T1000 (cell line): ENCODE measurements at regions not wholly inside any gene's neighbourhood (a gene's known extent, or its start where the extent isn't known, plus 50 kb on each side); places are given as distances from the start of the nearest gene placed in this dataset.
A peak's percentile ranks its signal among the peaks of the same experiment; 100 is the strongest.

Experiments
- DNase-seq: peaks from one replicate; lab custom pipeline; 2025; ENCODE audit warnings: mixed read lengths; lab: John Stamatoyannopoulos, UW

GRCh38 chr5:155839251-155840037 lies 487.5 kb upstream of the SGCD start:
- DNase-seq, result no peak

- DNase-seq, result no peak
These were observed 482.4 kb upstream of the SGCD start for GRCh38 chr5:155844542-155844941.

- no peak for DNase-seq
These were observed 476.6 kb upstream of the SGCD start for GRCh38 chr5:155850370-155850769.

GRCh38 chr5:155866971-155867370 lies 460.0 kb upstream of the SGCD start:
- DNase-seq, result no peak

- DNase-seq, result no peak
These were observed 459.4 kb upstream of the SGCD start for GRCh38 chr5:155867522-155868088.

GRCh38 chr5:155870636-155871035 lies 456.3 kb upstream of the SGCD start:
- DNase-seq, result no peak

GRCh38 chr5:155871623-155872022 lies 455.3 kb upstream of the SGCD start:
- DNase-seq, result no peak

- DNase-seq, result peak; percentile 3
These were observed 454.2 kb upstream of the SGCD start for GRCh38 chr5:155872629-155873220.

- DNase-seq, result no peak
These were observed 447.9 kb upstream of the SGCD start for GRCh38 chr5:155878991-155879575.

GRCh38 chr5:155884041-155884440 lies 442.9 kb upstream of the SGCD start:
- no peak for DNase-seq

GRCh38 chr5:155885199-155885598 lies 441.8 kb upstream of the SGCD start:
- no peak for DNase-seq

GRCh38 chr5:155886311-155887031 lies 440.5 kb upstream of the SGCD start:
- DNase-seq, result no peak

GRCh38 chr5:155895484-155895883 lies 431.5 kb upstream of the SGCD start:
- DNase-seq, result no peak

- no peak for DNase-seq
These were observed 429.2 kb upstream of the SGCD start for GRCh38 chr5:155897761-155898160.

- no peak for DNase-seq
These were observed 428.7 kb upstream of the SGCD start for GRCh38 chr5:155898284-155898683.

- no peak for DNase-seq
These were observed 423.2 kb upstream of the SGCD start for GRCh38 chr5:155903791-155904190.

- DNase-seq, result no peak
These were observed 421.6 kb upstream of the SGCD start for GRCh38 chr5:155905364-155905763.

- DNase-seq, result no peak
These were observed 420.9 kb upstream of the SGCD start for GRCh38 chr5:155906046-155906445.

GRCh38 chr5:155908543-155908942 lies 418.4 kb upstream of the SGCD start:
- DNase-seq, result no peak

GRCh38 chr5:155912291-155912690 lies 414.7 kb upstream of the SGCD start:
- no peak for DNase-seq

- no peak for DNase-seq
These were observed 412.2 kb upstream of the SGCD start for GRCh38 chr5:155914766-155915165.

- DNase-seq, result no peak
These were observed 411.4 kb upstream of the SGCD start for GRCh38 chr5:155915601-155916000.
